WTC11 (cell line): ENCODE measurements at regions not wholly inside any gene's neighbourhood (a gene's known extent, or its start where the extent isn't known, plus 50 kb on each side); places are given as distances from the start of the nearest gene placed in this dataset.

Experiments
- ATAC-seq: fragments of 200-7000 bp; cut with Tn5 transposase; 2 replicates; pipeline ENCODE4 v1.10.0; 2021; ENCODE audit warnings: mild to moderate bottlenecking, moderate library complexity
- CTCF ChIA-PET: fragments of 300-600 bp; sonication (Branson Sonifier 250); formaldehyde crosslinking; loops from one replicate; lab custom pipeline; 2021; ENCODE audit warnings: antibody characterized with exemption; lab: Charles Lee
- POLR2A ChIA-PET: fragments of 350-600 bp; sonication (Branson Sonifier 250); formaldehyde crosslinking; loops from one replicate; lab custom pipeline; 2021; ENCODE audit warnings: antibody characterized with exemption; lab: Charles Lee
- DNase-seq: peaks from one replicate; pipeline ENCODE4 v3.0.0; 2021; ENCODE audit warnings: low spot score
- H3K27ac Mint-ChIP-seq: 2 replicates; pipeline ENCODE4 v1.8.0; 2021; ENCODE audit warnings: mixed read lengths
- H3K27me3 Mint-ChIP-seq: 2 replicates; pipeline ENCODE4 v1.8.0; 2021; ENCODE audit warnings: low read depth, mild to moderate bottlenecking, moderate library complexity, mixed read lengths
- H3K36me3 Mint-ChIP-seq: 2 replicates; pipeline ENCODE4 v1.8.0; 2021; ENCODE audit warnings: mixed read lengths
- H3K4me1 Mint-ChIP-seq: 2 replicates; pipeline ENCODE4 v1.8.0; 2022; ENCODE audit warnings: mixed read lengths
- H3K4me3 Mint-ChIP-seq: 2 replicates; pipeline ENCODE4 v1.8.0; 2021; ENCODE audit warnings: mild to moderate bottlenecking, moderate library complexity, mixed read lengths
- H3K9me3 Mint-ChIP-seq: 2 replicates; pipeline ENCODE4 v1.8.0; 2021; ENCODE audit warnings: mixed read lengths
- ATF2 ChIP-seq: sonication (generic); formaldehyde crosslinking; IDR thresholded peaks from 2 replicates; pipeline ENCODE4 v1.8.1; 2022; ENCODE audit warnings: low read depth, missing genetic modification reagents, borderline replicate concordance
- CDX4 ChIP-seq: fragments of 250-450 bp; sonication (Bioruptor Pico); IDR thresholded peaks from 2 replicates; pipeline ENCODE4 v1.9.0; 2021; ENCODE audit warnings: moderate library complexity, mild to moderate bottlenecking, inconsistent platforms, borderline replicate concordance
- E2F1 ChIP-seq: sonication (generic); formaldehyde crosslinking; IDR thresholded peaks from 2 replicates; pipeline ENCODE4 v1.8.0; 2022; ENCODE audit warnings: mild to moderate bottlenecking, missing genetic modification reagents
- E2F4 ChIP-seq: sonication (generic); formaldehyde crosslinking; IDR thresholded peaks from 2 replicates; pipeline ENCODE4 v1.8.1; 2022; ENCODE audit warnings: low read depth, mild to moderate bottlenecking, moderate library complexity, missing genetic modification reagents, borderline replicate concordance
- ESRRA ChIP-seq: sonication (generic); formaldehyde crosslinking; IDR thresholded peaks from 2 replicates; pipeline ENCODE4 v1.8.1; 2022; ENCODE audit warnings: mild to moderate bottlenecking, missing genetic modification reagents, borderline replicate concordance
- MAX ChIP-seq: sonication (generic); formaldehyde crosslinking; IDR thresholded peaks from 2 replicates; pipeline ENCODE4 v1.8.0; 2022; ENCODE audit warnings: mild to moderate bottlenecking, missing genetic modification reagents
- NFATC4 ChIP-seq: fragments of 250-450 bp; sonication (Bioruptor Pico); IDR thresholded peaks from 2 replicates; pipeline ENCODE4 v1.9.0; 2021; ENCODE audit warnings: mild to moderate bottlenecking
- NR1H2 ChIP-seq: sonication (generic); formaldehyde crosslinking; IDR thresholded peaks from 2 replicates; pipeline ENCODE4 v1.9.0; 2021; ENCODE audit warnings: mild to moderate bottlenecking, moderate library complexity, missing genetic modification reagents
- RORB ChIP-seq: fragments of 250-450 bp; sonication (Bioruptor Pico); IDR thresholded peaks from 2 replicates; pipeline ENCODE4 v1.9.0; 2021; ENCODE audit warnings: mild to moderate bottlenecking
- SMAD4 ChIP-seq: sonication (generic); formaldehyde crosslinking; IDR thresholded peaks from 2 replicates; pipeline ENCODE4 v1.8.0; 2022; ENCODE audit warnings: mild to moderate bottlenecking, missing genetic modification reagents
- ZNF281 ChIP-seq: sonication (generic); formaldehyde crosslinking; IDR thresholded peaks from 2 replicates; pipeline ENCODE4 v1.8.0; 2023; ENCODE audit warnings: mild to moderate bottlenecking, missing genetic modification reagents
- ZNF396 ChIP-seq: fragments of 250-450 bp; sonication (Bioruptor Pico); IDR thresholded peaks from 2 replicates; pipeline ENCODE4 v1.8.0; 2021; ENCODE audit warnings: mild to moderate bottlenecking, moderate library complexity, borderline replicate concordance
- ZNF423 ChIP-seq: fragments of 250-450 bp; sonication (Bioruptor Pico); IDR thresholded peaks from 2 replicates; pipeline ENCODE4 v2.1.2; 2022; ENCODE audit warnings: mild to moderate bottlenecking, moderate library complexity
- ZNF425 ChIP-seq: fragments of 250-450 bp; sonication (Bioruptor Pico); conservative IDR thresholded peaks from 2 replicates; pipeline ENCODE4 v1.9.0; 2021; ENCODE audit warnings: mild to moderate bottlenecking
- ZNF671 ChIP-seq: fragments of 250-450 bp; sonication (Bioruptor Pico); IDR thresholded peaks from 2 replicates; pipeline ENCODE4 v1.8.0; 2021; ENCODE audit warnings: mild to moderate bottlenecking

- no peak for TF ChIP-seq CDX4 (CRISPR knock-in tag)
- TF ChIP-seq ZNF425 (CRISPR knock-in tag) = no peak
- no peak for TF ChIP-seq ZNF396
Measured at GRCh38 chr13:53341144-53341510, 312.5 kb downstream of the OLFM4 start (continued).

- peak overlapping the region; percentile 48; the same call in 1 of the 2 replicates for H3K27ac Mint-ChIP-seq
- CTCF ChIA-PET = interaction anchor here (1.0 to 1.6 kb wide), 5 partner anchors 13 to 92 kb away, joined by 3 to 7 read pairs (median 4); no protein-coding TSS in a partner anchor
Measured at GRCh38 chr13:53342623-53343360, 314.2 kb downstream of the OLFM4 start.

More at GRCh38 chr13:53342623-53343360, 314.2 kb downstream of the OLFM4 start:
- Mint-ChIP-seq H3K36me3 (no peaks in the 10 kb centered on the region), H3K27me3 (peaks cover 93% of the 10 kb centered on the region), H3K9me3 (peaks cover 7% of the 10 kb centered on the region), H3K4me1 (peaks cover 16% of the 10 kb centered on the region), H3K4me3 (no peak overlapping the region)
- DNase-seq (no peak), ATAC-seq (peak; percentile 57)
- POLR2A ChIA-PET = interaction anchor here (0.6 kb wide), 1 partner anchor 618 kb away, joined by 3 read pairs; no protein-coding TSS in a partner anchor
- TF ChIP-seq ZNF281 (CRISPR knock-in tag) (no peak), ZNF423 (CRISPR knock-in tag) (no peak), NFATC4 (CRISPR knock-in tag) (no peak), E2F1 (CRISPR knock-in tag) (no peak), E2F4 (CRISPR knock-in tag) (no peak), ZNF671 (CRISPR knock-in tag) (no peak), ESRRA (CRISPR knock-in tag) (no peak), RORB (CRISPR knock-in tag) (no peak), NR1H2 (no peak), MAX (CRISPR knock-in tag) (no peak), SMAD4 (CRISPR knock-in tag) (no peak), ZNF425 (CRISPR knock-in tag) (no peak), ATF2 (CRISPR knock-in tag) (no peak)
